ENCODE measurements at regions not wholly inside any gene's neighbourhood (a gene's known extent, or its start where the extent isn't known, plus 50 kb on each side); places are given as distances from the start of the nearest gene placed in this dataset.

GRCh38 chr3:167188592-167188991, 191.5 kb downstream of the ZBBX start:
- Histone ChIP-seq H2AFZ (ENCODE audit: control insufficient read depth, low read length) (no peak overlapping the region), H3K27me3 (ENCODE audit: control insufficient read depth, extremely low read depth, insufficient read depth, low read length) (no peaks in the 10 kb centered on the region), H4K20me1 (ENCODE audit: control insufficient read depth, extremely low read depth, insufficient read depth, low read length) (no peaks in the 10 kb centered on the region), H3K4me2 (ENCODE audit: control insufficient read depth, extremely low read depth, insufficient read depth, low read depth, low read length) (no peak overlapping the region), H3K9me3 (ENCODE audit: control insufficient read depth, low read depth, low read length) (no peaks in the 10 kb centered on the region), H3K36me3 (ENCODE audit: control insufficient read depth in 2 of 2, extremely low read depth in 1 of 2, insufficient read depth in 2 of 2, low read length in 2 of 2) (no peaks in the 10 kb centered on the region), H3K9ac (ENCODE audit: control insufficient read depth, extremely low read depth, insufficient read depth, low read length) (no peak overlapping the region), H3K4me3 (ENCODE audit: control insufficient read depth in 2 of 3, extremely low read depth in 1 of 3, insufficient read depth in 2 of 3, low read depth in 1 of 3, low read length in 3 of 3) (no peak overlapping the region), H3K79me2 (ENCODE audit: control insufficient read depth, insufficient read depth, low read length) (no peaks in the 10 kb centered on the region), H3K9me1 (ENCODE audit: control insufficient read depth, extremely low read depth, insufficient read depth, low read length) (no peaks in the 10 kb centered on the region), H3K27ac (ENCODE audit: control insufficient read depth, insufficient read depth, low read length) (no peak overlapping the region), H3K4me1 (ENCODE audit: control insufficient read depth, extremely low read depth, insufficient read depth, low read length) (no peaks in the 10 kb centered on the region)
- TF ChIP-seq EZH2 (IDR thresholded peaks at IDR 0.05; ENCODE audit: low read length): no peak
- TF ChIP-seq, protein P1, sequence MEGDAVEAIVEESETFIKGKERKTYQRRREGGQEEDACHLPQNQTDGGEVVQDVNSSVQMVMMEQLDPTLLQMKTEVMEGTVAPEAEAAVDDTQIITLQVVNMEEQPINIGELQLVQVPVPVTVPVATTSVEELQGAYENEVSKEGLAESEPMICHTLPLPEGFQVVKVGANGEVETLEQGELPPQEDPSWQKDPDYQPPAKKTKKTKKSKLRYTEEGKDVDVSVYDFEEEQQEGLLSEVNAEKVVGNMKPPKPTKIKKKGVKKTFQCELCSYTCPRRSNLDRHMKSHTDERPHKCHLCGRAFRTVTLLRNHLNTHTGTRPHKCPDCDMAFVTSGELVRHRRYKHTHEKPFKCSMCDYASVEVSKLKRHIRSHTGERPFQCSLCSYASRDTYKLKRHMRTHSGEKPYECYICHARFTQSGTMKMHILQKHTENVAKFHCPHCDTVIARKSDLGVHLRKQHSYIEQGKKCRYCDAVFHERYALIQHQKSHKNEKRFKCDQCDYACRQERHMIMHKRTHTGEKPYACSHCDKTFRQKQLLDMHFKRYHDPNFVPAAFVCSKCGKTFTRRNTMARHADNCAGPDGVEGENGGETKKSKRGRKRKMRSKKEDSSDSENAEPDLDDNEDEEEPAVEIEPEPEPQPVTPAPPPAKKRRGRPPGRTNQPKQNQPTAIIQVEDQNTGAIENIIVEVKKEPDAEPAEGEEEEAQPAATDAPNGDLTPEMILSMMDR (optimal IDR thresholded peaks at IDR 0.05 in 1 of 3, IDR thresholded peaks at IDR 0.05 in 1 of 3, conservative IDR thresholded peaks at IDR 0.05 in 1 of 3; ENCODE audit: extremely low read depth in 1 of 3, insufficient read depth in 2 of 3, low read length in 3 of 3): no peak
- dilution Hi-C loops (cut with MboI; ENCODE audit: extremely low pct_ligation_motif_present, low sequenced_read_pairs): no loop called here
- FAIRE-seq (no peak), DNase-seq (ENCODE audit: low read depth, low spot score) (no peak)

GRCh38 chr3:167187221-167187620, 192.9 kb downstream of the ZBBX start:
- H4K20me1 ChIP-seq (ENCODE audit: control insufficient read depth, extremely low read depth, insufficient read depth, low read length): no peaks in the 10 kb centered on the region
- no peaks in the 10 kb centered on the region for H3K36me3 ChIP-seq (ENCODE audit: control insufficient read depth in 2 of 2, extremely low read depth in 1 of 2, insufficient read depth in 2 of 2, low read length in 2 of 2)
- no peaks in the 10 kb centered on the region for H3K9me1 ChIP-seq (ENCODE audit: control insufficient read depth, extremely low read depth, insufficient read depth, low read length)
- no peaks in the 10 kb centered on the region for H3K4me1 ChIP-seq (ENCODE audit: control insufficient read depth, extremely low read depth, insufficient read depth, low read length)
- H3K4me3 ChIP-seq (ENCODE audit: control insufficient read depth in 2 of 3, extremely low read depth in 1 of 3, insufficient read depth in 2 of 3, low read depth in 1 of 3, low read length in 3 of 3): no peak overlapping the region
- TF ChIP-seq, protein P1 (optimal IDR thresholded peaks at IDR 0.05 in 1 of 3, IDR thresholded peaks at IDR 0.05 in 1 of 3, conservative IDR thresholded peaks at IDR 0.05 in 1 of 3; ENCODE audit: extremely low read depth in 1 of 3, insufficient read depth in 2 of 3, low read length in 3 of 3): no peak
- TF ChIP-seq EZH2 (IDR thresholded peaks at IDR 0.05; ENCODE audit: low read length): no peak
- H3K27ac ChIP-seq (ENCODE audit: control insufficient read depth, insufficient read depth, low read length): no peak overlapping the region
- no peak overlapping the region for H3K9ac ChIP-seq (ENCODE audit: control insufficient read depth, extremely low read depth, insufficient read depth, low read length)
- H2AFZ ChIP-seq (ENCODE audit: control insufficient read depth, low read length): no peak overlapping the region
- FAIRE-seq (no peak), DNase-seq (ENCODE audit: low read depth, low spot score) (no peak)
- no peak overlapping the region for H3K4me2 ChIP-seq (ENCODE audit: control insufficient read depth, extremely low read depth, insufficient read depth, low read depth, low read length)
- dilution Hi-C loops (cut with MboI; ENCODE audit: extremely low pct_ligation_motif_present, low sequenced_read_pairs): no loop called here
- no peaks in the 10 kb centered on the region for H3K9me3 ChIP-seq (ENCODE audit: control insufficient read depth, low read depth, low read length)
- H3K27me3 ChIP-seq (ENCODE audit: control insufficient read depth, extremely low read depth, insufficient read depth, low read length): no peaks in the 10 kb centered on the region
- no peaks in the 10 kb centered on the region for H3K79me2 ChIP-seq (ENCODE audit: control insufficient read depth, insufficient read depth, low read length)

All from keratinocyte (primary cell).